ENCODE measurements at regions not wholly inside any gene's neighbourhood (a gene's known extent, or its start where the extent isn't known, plus 50 kb on each side); places are given as distances from the start of the nearest gene placed in this dataset.
"Not testable (repeated sequence)": the region's sequence is repeated elsewhere in the genome, so short reads cannot be mapped to it uniquely, and the experiment has no call there.

- no peak for DNase-seq
These were observed 1099.7 kb downstream of the SUCLG1 start for GRCh38 chr2:83359336-83359735.

GRCh38 chr2:83342860-83343329, 1116.2 kb downstream of the SUCLG1 start:
- DNase-seq, result no peak

GRCh38 chr2:83340424-83340823, 1118.7 kb downstream of the SUCLG1 start:
- DNase-seq, result no peak

GRCh38 chr2:83339942-83340341, 1119.1 kb downstream of the SUCLG1 start:
- DNase-seq, result not testable (repeated sequence)

GRCh38 chr2:83331810-83332209, 1127.3 kb downstream of the SUCLG1 start:
- no peak for DNase-seq

- DNase-seq, result no peak
These were observed 1136.0 kb downstream of the SUCLG1 start for GRCh38 chr2:83323038-83323437.

- no peak for DNase-seq
These were observed 1139.0 kb downstream of the SUCLG1 start for GRCh38 chr2:83320053-83320452.

GRCh38 chr2:83305758-83306378, 1153.2 kb downstream of the SUCLG1 start:
- no peak for DNase-seq

- DNase-seq, result no peak
These were observed 1168.0 kb downstream of the SUCLG1 start for GRCh38 chr2:83291083-83291482.

- no peak for DNase-seq
These were observed 1176.2 kb downstream of the SUCLG1 start for GRCh38 chr2:83282841-83283240.

GRCh38 chr2:83282043-83282795, 1176.9 kb downstream of the SUCLG1 start:
- DNase-seq, result no peak

- no peak for DNase-seq
These were observed 1178.7 kb downstream of the SUCLG1 start for GRCh38 chr2:83280391-83280790.

GRCh38 chr2:83273322-83273721, 1185.8 kb downstream of the SUCLG1 start:
- DNase-seq, result no peak

- no peak for DNase-seq
These were observed 1197.4 kb downstream of the SUCLG1 start for GRCh38 chr2:83261591-83262136.

- no peak for DNase-seq
These were observed 1205.2 kb downstream of the SUCLG1 start for GRCh38 chr2:83253848-83254247.

GRCh38 chr2:83251321-83251872, 1207.7 kb downstream of the SUCLG1 start:
- no peak for DNase-seq

GRCh38 chr2:83245806-83246537, 1213.1 kb downstream of the SUCLG1 start:
- DNase-seq, result not testable (repeated sequence)

GRCh38 chr2:83240611-83241010, 1218.5 kb downstream of the SUCLG1 start:
- no peak for DNase-seq

GRCh38 chr2:83238111-83238510, 1221.0 kb downstream of the SUCLG1 start:
- no peak for DNase-seq

GRCh38 chr2:83234246-83234645, 1224.8 kb downstream of the SUCLG1 start:
- DNase-seq, result no peak

GRCh38 chr2:83233781-83234180, 1225.3 kb downstream of the SUCLG1 start:
- DNase-seq, result no peak

GRCh38 chr2:83233326-83233725, 1225.8 kb downstream of the SUCLG1 start:
- DNase-seq, result no peak

GRCh38 chr2:83229443-83229842, 1229.6 kb downstream of the SUCLG1 start:
- DNase-seq, result no peak

Measured in NCI-H1092 (cell line).